NCI-H2081 treated with DMSO at 0.1 percent for 48 hours (cell line): ENCODE measurements at regions not wholly inside any gene's neighbourhood (a gene's known extent, or its start where the extent isn't known, plus 50 kb on each side); places are given as distances from the start of the nearest gene placed in this dataset.
"Not testable (repeated sequence)": the region's sequence is repeated elsewhere in the genome, so short reads cannot be mapped to it uniquely, and the experiment has no call there.

ENCODE experiments used
- DNase-seq: peaks from one replicate; lab custom pipeline; 2025; lab: John Stamatoyannopoulos, UW

- no peak for DNase-seq
Observed at GRCh38 chr10:60615541-60615940, 162.7 kb upstream of the CDK1 start.

- DNase-seq, result no peak
Observed at GRCh38 chr10:60614363-60614762, 163.9 kb upstream of the CDK1 start.

GRCh38 chr10:60613434-60613833 lies 164.8 kb upstream of the CDK1 start:
- no peak for DNase-seq

GRCh38 chr10:60611291-60611747 lies 167.0 kb upstream of the CDK1 start:
- no peak for DNase-seq

- DNase-seq, result no peak
Observed at GRCh38 chr10:60607372-60607771, 170.9 kb upstream of the CDK1 start.

GRCh38 chr10:60606343-60607080 lies 171.8 kb upstream of the CDK1 start:
- no peak for DNase-seq

GRCh38 chr10:60605476-60605875 lies 172.8 kb upstream of the CDK1 start:
- no peak for DNase-seq

GRCh38 chr10:60604342-60604741 lies 173.9 kb upstream of the CDK1 start:
- no peak for DNase-seq

- no peak for DNase-seq
Observed at GRCh38 chr10:60597513-60597912, 180.8 kb upstream of the CDK1 start.

GRCh38 chr10:60595852-60596251 lies 182.4 kb upstream of the CDK1 start:
- no peak for DNase-seq

- no peak for DNase-seq
Observed at GRCh38 chr10:60594476-60595051, 183.7 kb upstream of the CDK1 start.

- no peak for DNase-seq
Observed at GRCh38 chr10:60591119-60591518, 187.2 kb upstream of the CDK1 start.

- no peak for DNase-seq
Observed at GRCh38 chr10:60589376-60589775, 188.9 kb upstream of the CDK1 start.

GRCh38 chr10:60581782-60582181 lies 192.1 kb upstream of the ANK3 start:
- DNase-seq, result not testable (repeated sequence)

- DNase-seq, result no peak
Observed at GRCh38 chr10:60578217-60578616, 188.5 kb upstream of the ANK3 start.

- no peak for DNase-seq
Observed at GRCh38 chr10:60576130-60577069, 186.7 kb upstream of the ANK3 start.

- DNase-seq, result no peak
Observed at GRCh38 chr10:60575105-60575504, 185.4 kb upstream of the ANK3 start.

- DNase-seq, result no peak
Observed at GRCh38 chr10:60574388-60574787, 184.7 kb upstream of the ANK3 start.

GRCh38 chr10:60573336-60573735 lies 183.7 kb upstream of the ANK3 start:
- DNase-seq, result no peak

- DNase-seq, result no peak
Observed at GRCh38 chr10:60572511-60573194, 183.0 kb upstream of the ANK3 start.

- DNase-seq, result no peak
Observed at GRCh38 chr10:60570896-60571295, 181.2 kb upstream of the ANK3 start.

GRCh38 chr10:60570272-60570865 lies 180.7 kb upstream of the ANK3 start:
- no peak for DNase-seq
